ENCODE measurements at regions not wholly inside any gene's neighbourhood (a gene's known extent, or its start where the extent isn't known, plus 50 kb on each side); places are given as distances from the start of the nearest gene placed in this dataset.

DNA sequence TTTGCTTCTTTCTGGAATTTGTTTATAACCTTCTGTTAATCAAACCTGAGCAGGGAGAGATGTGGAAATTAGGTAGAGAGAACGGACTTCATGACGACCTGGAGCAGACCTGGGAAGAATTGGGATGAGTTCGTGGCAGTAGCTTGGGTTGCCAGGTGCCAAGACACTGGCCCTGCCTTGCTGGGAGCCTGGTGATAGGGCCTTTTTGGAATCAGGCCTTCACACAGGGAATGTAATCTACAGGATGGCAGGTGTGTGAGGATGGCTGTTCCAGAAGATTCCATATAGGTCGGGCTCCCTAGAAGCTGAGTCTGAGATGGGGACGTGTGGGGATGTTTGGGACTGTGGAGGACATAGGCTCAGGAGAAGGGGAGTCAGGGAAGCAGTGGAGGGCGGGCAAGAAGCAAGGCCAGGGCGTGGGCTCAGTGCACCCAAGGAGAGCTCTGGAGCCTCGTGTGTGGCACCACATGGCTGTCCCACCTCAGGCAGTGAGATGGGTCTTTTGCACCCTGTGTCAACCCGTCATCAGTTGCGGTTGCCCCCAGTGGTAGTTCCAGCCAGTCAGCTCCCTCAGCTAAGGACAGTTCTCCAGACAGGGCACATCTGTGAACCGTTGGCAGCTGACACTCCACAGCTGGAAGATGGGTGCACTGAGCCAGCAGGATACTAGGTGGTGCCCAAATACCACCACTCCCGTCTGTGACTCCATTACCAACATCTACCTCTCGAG is 395.9 kb downstream of the MATN1 start:
- TF ChIP-seq, protein P1, sequence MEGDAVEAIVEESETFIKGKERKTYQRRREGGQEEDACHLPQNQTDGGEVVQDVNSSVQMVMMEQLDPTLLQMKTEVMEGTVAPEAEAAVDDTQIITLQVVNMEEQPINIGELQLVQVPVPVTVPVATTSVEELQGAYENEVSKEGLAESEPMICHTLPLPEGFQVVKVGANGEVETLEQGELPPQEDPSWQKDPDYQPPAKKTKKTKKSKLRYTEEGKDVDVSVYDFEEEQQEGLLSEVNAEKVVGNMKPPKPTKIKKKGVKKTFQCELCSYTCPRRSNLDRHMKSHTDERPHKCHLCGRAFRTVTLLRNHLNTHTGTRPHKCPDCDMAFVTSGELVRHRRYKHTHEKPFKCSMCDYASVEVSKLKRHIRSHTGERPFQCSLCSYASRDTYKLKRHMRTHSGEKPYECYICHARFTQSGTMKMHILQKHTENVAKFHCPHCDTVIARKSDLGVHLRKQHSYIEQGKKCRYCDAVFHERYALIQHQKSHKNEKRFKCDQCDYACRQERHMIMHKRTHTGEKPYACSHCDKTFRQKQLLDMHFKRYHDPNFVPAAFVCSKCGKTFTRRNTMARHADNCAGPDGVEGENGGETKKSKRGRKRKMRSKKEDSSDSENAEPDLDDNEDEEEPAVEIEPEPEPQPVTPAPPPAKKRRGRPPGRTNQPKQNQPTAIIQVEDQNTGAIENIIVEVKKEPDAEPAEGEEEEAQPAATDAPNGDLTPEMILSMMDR (conservative IDR thresholded peaks at IDR 0.05; ENCODE audit: low read depth, low read length) = no peak
- no peak overlapping the region for H3K4me3 ChIP-seq (ENCODE audit: low read depth, low read length)

DNA sequence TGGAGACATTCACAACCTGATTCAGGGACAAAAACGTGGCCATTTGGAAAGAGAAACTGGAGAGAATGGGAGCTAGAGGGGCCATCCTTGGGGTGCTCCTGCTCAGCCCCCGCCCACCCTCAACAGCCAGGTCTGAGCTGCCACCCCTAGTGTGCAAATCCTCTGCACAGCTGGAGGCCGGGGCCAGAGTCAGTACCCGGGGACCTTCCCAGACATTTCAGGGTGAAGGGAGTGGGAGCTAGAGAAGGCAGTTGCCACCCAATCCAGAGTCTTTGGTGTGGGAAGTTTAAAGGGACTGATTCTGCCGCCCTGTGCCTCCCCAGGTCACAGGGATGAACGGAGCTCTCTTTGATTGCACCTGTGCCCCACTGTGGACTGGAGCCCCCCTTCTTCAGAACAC is 397.4 kb downstream of the MATN1 start:
- DNase-seq (ENCODE audit: low read depth) = no peak
- no peak overlapping the region for H3K4me3 ChIP-seq (ENCODE audit: low read depth, low read length)
- TF ChIP-seq, protein P1 (conservative IDR thresholded peaks at IDR 0.05; ENCODE audit: low read depth, low read length) = no peak

More for the DNA sequence above, 395.9 kb downstream of the MATN1 start:
- no peak for DNase-seq (ENCODE audit: low read depth)

GRCh38 chr1:30325085-30325935 is 398.1 kb downstream of the MATN1 start:
- no peak for DNase-seq (ENCODE audit: low read depth)
- TF ChIP-seq, protein P1 (conservative IDR thresholded peaks at IDR 0.05; ENCODE audit: low read depth, low read length) = no peak

DNA sequence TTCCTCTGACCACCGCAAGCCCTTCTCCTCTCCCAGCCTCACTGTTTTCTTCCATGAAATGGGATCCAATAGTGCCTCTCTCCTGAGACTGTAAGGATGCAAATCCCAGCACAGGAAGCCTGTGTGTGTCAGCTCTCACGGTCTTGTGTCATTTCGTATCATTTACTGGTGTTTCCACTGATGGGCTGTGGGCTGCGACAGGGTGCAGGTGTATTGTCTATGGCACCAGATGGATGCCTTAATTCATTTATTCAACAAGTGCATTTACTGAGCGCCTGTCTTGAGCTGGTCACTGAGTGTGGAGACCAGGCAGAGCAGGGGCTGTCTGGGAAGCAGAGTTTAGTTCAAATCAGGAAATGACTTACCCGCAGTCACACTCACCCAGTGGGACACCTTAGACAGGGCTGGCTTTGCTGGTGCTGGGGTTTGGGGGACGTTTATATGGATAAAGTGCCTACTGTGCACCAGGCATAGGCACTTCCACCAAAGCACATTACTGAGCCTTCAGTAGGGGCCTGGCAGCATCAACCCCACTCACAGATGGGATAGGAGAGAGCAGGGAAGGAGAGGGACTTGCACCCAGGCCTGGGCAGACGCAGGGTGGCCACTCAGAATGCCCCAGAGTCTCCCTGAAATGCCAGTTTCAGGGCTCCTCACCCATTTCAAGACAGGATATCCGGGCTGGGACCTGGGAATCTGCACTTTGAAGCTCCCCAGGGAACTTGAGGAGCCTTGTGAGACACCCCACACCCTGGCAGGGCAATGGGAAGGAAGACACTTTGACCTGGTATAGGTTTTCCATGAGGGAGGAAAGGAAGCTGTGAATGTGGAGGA is 398.9 kb downstream of the MATN1 start:
- TF ChIP-seq, protein P1 (conservative IDR thresholded peaks at IDR 0.05; ENCODE audit: low read depth, low read length) = no peak
- no peak overlapping the region for H3K4me3 ChIP-seq (ENCODE audit: low read depth, low read length)
- no peak for DNase-seq (ENCODE audit: low read depth)

More at GRCh38 chr1:30325085-30325935, 398.1 kb downstream of the MATN1 start:
- no peak overlapping the region for H3K4me3 ChIP-seq (ENCODE audit: low read depth, low read length)

DNA sequence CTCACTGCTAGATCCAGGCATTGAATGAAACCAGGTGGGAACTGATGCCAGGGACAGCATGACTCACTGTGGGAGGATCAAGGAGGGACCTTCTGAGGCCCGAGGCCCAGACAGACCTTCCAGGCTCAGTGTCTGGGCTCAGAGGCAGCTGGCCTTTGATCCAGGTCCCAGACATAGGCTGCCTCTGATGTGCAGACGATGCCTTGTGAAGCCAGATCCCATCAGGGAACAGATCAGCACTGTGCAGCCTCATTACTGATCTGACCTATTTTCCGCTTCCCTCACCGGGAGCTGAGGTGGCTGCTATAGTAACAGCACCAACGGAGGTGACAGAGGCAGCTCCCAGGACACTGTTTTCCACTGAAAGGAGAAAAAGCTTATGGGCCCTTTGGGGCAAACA is 399.5 kb downstream of the MATN1 start:
- no peak for DNase-seq (ENCODE audit: low read depth)
- no peak overlapping the region for H3K4me3 ChIP-seq (ENCODE audit: low read depth, low read length)
- TF ChIP-seq, protein P1 (conservative IDR thresholded peaks at IDR 0.05; ENCODE audit: low read depth, low read length) = no peak

DNA sequence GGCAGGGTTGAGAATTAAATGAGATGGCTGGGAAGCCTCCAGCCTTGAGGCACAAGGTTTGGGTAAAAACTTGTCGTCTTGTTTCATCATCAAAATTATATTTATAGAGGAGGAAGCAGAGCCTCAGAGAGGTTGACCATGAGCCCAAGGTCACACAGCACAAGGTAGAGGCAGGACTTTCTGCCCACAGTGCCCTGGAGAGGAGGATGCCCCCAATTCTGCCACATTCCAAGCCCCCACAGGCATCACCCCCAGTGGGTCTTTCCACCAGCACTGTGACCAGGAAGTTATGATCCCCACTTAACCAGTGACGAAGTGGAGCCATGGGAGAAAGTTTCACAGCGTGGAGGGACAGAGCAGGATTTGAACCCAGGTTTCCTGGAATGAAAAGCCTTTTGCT is 400.0 kb downstream of the MATN1 start:
- no peak overlapping the region for H3K4me3 ChIP-seq (ENCODE audit: low read depth, low read length)
- TF ChIP-seq, protein P1 (conservative IDR thresholded peaks at IDR 0.05; ENCODE audit: low read depth, low read length) = no peak
- no peak for DNase-seq (ENCODE audit: low read depth)

Measured in choroid plexus epithelial cell (primary cell).